NCI-H2227 (cell line): ENCODE measurements at regions not wholly inside any gene's neighbourhood (a gene's known extent, or its start where the extent isn't known, plus 50 kb on each side); places are given as distances from the start of the nearest gene placed in this dataset.
"Not testable (repeated sequence)": the region's sequence is repeated elsewhere in the genome, so short reads cannot be mapped to it uniquely, and the experiment has no call there.

Source experiments
- DNase-seq: peaks from one replicate; lab custom pipeline; 2025; ENCODE audit not compliant: unreplicated experiment; lab: John Stamatoyannopoulos, UW

DNA sequence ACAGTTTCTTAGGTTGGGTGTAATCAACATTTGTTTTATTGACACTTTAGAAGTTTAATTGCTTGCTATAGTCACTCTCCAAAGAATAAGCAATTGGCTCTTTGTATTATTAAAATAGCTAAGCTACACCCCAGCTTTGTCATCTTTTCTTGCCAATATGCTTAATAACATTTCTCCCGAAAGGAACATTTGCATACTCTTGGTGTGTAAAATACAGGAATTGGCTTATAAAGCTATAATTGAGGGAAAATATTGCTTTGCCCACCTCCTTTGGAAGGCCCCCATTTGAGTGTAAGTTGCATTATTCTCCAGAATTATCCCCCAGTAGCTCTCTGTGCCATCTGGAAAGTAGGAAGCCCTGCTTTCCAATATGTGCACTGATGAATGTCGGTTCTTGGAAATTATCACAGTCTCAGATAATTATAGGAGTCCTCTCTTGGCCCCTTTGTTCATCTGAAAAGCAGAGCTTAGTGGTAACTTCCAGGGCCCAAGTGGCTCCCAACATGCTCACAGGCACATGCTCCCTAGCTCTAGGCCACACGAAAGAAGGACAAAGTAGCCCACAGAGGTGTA lies 92.4 kb upstream of the B3GAT2 start:
- DNase-seq, result no peak

DNA sequence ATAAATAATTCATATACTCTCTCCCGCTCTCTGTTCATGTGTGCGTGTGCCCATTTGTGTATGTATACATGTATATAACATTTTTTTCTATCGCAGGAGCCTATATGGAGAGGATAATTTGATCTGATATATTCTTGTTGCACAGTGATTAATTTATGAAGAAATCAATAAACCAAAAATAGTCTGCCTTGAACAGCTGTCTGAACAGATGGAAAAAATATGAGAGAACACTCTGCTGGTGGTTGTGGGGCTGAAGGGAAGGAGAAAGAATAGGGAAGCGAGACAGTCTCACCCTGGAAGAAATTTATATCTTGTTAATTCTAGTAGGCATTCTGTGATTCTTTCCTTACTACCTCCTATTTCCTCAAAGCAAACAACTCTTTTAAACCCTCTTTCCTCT lies 96.6 kb upstream of the B3GAT2 start:
- no peak for DNase-seq

DNA sequence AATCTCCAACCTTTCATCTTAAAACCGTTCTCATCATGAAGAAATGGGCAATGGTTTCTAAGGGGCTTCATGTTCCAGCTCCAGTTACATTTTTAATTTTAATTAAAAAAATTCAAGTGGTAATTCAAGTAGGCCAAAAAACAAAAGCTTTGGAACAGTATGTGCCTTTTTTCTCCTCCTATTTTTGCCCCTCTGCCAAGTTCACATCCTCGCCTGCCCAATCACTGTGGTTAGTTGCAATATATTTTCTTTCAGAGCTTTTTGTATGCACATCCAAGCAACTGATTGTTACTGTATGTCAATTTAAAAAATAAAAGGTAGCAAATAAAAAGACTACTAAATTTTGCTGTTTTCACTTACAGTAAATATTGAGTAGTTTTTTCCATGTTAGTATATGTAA lies 99.8 kb upstream of the B3GAT2 start:
- DNase-seq, result no peak

DNA sequence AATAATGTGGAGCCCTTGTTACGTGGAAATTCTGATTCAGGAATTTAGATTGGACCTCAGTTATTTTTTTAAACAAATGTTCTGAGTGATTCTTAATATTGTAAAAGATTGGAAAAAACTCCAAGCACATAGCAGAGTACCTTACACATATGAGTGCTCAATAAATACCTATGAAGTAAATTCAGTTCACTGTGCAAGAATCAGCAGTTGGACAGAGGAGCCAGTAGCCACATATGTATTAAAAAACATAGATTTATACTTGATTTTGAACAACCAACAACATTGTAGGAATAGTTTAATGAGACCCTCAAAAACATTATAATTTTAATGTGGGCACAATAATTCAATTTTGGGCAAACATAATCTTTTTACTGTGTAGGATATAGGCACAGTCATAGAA lies 109.3 kb upstream of the B3GAT2 start:
- no peak for DNase-seq

DNA sequence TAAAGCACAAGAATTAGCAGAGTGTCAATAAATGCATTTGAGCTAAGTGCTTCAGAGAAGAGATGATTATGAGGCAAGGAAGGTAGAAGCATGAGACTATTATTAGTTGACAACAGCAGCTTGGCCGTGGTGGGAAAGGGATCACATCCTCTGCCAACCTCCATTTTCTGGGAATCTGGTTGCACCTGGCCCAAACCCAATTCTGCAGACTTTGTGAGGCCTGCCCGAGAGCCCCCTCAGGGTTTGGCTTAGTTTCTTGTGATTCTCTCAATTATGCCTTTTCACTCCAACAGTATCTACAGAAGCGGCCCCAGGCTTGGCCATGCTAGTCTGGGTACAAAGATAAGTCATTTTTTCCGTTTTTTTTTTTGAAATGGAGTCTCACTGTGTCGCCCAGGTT lies 111.0 kb upstream of the B3GAT2 start:
- no peak for DNase-seq

DNA sequence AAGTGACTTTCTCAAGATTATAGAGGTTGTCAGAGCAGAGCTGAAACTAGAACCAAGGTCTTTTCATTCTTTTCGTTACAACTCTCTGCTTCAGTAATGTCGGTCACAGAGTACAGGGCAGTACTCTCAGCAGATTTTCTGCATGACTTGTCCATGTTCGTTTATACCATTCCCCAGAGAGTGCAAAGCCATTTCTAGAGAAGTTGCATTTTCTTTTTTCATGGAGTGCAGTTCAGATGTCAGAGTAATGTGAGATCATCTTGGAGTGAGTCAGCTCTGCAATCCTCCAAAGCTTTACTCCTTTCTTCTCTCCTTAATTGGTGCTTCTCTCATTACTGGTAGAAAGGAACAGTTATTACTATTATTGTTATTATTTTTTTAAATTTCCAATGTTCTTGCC lies 115.6 kb upstream of the B3GAT2 start:
- DNase-seq, result no peak

DNA sequence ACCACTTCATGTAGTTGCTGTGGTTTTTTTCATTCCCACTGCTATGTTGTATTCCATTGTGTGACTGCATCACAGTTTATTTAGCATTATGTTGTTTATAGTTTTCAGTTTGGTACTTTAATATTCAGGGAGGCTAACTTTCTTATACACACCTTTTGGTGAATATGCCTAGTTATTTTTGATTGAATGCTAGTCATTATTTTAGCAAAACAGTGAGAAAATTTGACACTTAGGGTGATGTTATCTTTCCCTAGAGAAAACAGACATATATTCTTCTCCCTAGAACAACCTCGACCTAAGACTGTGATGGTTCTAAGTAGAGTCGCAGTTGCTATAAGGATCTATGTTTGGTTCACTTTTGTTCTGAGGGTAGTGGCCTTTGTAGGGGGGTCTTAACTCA lies 120.8 kb upstream of the B3GAT2 start:
- DNase-seq, result no peak

DNA sequence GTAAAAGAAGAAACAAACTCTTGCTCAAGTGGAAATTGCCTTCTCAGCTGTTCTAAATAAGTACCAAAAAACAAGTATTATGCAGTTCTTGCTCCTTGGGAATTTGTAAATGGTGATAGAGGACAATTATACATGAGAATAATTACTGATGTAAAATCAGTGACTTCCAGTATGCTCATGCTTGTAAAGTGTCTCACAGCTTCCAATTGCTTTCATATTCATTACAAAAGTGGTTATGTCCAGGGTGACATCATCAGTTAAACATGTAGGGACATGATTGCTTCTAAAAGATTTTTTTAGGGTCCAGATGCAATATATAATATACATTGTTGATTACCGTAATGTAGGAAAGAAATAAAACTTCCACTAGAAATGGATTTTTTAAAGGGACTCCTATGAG lies 122.8 kb upstream of the B3GAT2 start:
- DNase-seq, result no peak

DNA sequence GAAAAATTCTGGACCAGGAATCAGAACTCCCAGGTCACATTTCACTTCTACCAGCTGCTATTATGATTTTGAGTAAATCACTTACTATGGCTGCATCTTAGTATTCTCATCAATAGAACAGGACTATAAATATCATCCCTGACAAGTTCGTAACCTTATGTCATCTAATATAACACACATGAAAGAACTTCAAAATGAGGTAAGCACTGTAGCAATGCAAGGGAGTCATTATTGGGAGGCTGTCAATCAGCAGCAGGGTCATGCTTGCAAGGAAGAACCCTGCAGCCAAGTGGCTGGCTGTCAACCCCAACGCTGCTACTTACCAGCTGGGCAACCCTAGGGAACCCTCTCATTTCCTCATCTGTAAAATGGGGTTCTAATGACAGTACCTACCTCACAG lies 123.3 kb upstream of the B3GAT2 start:
- no peak for DNase-seq

DNA sequence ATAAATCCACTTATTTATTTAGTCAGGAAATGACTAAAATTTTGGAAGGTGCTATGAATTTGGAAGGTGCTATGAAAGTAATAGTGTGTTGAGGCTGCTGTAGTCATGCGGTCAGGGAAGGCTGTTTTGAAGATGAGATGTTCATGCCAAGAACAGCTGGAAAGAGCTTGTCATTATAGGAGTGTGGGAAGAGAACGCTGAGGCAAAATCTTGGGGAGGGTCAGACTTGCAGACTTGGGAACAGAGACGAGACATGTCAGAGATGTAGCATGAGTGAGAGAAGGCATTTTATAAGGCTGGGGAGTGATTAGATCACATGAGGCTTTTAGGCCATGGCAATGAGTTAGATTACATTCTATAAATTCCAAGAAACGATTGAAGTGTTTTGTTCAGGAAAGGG lies 124.0 kb upstream of the B3GAT2 start:
- no peak for DNase-seq

DNA sequence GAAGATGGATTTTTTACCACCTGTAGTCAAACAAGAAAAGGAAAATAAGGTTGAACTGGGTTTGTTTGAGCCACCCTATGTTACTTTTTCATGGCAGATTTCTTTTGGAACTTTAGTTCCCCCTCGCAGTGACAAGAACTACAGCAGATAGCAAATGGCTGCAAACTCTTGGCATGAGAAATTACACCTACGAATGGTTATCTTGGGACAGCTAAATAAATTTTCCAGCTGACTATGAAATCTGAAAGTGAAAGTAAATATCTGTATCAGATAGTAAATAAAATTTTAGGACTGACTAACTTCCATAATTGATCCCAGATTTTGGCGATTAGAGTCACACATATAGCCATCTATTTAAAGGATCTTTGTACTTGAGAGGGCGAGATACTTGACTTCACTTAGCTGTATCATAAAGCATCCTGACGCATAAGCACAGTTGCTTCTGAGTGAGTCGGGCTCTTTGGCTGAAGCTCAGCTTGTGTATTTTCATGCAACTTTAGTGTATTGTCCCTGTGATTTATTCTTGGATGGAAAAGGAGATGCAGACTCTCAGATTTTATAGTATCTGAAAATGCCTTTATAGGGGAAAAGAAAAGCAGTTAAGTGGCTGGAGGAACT lies 125.3 kb upstream of the B3GAT2 start:
- DNase-seq, result peak; percentile 2

DNA sequence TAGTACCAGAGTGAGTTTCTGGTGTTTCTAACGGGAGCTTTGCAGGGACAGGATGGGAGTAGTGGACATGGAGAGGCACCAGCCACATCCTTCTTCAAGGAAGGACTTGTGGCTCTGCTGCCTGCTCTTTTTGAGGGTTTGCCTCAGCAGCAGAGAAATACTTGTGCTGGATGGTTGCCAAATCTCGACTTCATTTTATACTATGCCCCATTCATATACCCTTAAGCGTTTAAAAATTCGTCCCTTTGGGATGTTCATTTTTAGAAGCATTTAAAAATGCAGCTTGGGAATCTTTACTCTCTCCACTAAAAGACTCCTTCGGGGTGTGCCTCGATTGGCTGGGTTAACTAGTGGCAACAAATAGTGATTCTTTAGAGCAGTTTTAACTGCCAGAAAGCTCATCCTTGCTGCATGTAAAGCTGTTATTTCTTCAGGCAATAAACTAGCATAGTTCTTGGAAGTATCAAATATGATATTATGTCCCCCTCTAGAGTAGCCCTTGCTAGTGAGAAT lies 126.5 kb upstream of the B3GAT2 start:
- DNase-seq, result no peak

DNA sequence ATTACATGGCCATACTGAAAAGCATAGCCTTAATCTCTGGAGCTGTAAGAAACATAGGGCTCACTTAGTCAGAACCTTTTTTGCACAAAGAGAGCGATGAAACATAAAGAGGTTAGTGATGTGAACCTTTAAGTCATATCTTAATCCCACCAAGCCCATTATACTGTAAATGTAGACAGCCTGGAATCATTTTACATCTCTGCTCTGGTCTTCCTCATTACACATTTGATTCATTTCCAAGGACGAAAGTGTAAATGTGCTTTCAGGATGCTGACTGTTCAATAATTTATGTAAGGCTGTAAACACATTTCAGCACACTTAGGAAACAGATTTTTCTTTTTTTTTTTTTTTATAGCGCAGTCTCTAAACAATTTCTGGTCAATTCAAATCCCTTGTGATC lies 131.3 kb upstream of the B3GAT2 start:
- DNase-seq, result no peak

DNA sequence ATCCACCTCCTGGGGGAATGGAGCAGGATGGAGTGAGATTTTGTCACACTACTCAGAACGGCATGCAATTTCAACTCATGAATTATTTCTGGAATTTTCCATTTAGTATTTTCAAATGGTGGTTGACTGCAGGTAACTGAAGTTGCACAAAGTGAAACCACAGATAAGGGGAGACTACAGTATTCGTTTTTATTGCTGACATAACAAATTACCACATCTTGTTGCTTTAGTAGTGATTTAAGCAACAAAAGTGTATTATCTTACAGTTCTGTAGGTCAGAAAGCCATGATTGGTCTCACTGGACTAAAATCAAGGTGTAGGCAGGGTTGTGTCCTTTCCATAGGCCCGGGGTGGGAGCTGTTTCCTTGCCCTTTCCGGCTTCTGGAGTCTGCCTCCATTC lies 133.4 kb upstream of the B3GAT2 start:
- no peak for DNase-seq

DNA sequence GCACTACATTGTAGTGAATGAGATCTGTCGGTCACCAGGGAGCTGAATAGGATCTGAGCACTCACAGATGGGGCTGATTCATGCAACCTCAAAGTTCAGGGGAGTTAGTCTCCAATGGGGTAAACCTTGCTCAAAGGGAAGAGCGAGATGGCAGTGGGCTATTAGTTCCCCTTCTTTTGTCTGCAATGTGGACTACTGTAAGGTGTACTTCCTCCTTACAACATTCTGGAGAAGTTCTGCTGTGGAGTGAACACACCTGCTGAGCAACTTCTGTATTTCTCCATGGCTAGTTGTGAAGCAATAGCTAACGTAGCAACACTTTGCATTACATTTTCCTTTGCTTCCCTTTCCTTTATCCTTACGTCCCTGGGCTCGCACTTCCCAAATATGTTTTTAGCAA lies 134.3 kb upstream of the B3GAT2 start:
- DNase-seq, result no peak

DNA sequence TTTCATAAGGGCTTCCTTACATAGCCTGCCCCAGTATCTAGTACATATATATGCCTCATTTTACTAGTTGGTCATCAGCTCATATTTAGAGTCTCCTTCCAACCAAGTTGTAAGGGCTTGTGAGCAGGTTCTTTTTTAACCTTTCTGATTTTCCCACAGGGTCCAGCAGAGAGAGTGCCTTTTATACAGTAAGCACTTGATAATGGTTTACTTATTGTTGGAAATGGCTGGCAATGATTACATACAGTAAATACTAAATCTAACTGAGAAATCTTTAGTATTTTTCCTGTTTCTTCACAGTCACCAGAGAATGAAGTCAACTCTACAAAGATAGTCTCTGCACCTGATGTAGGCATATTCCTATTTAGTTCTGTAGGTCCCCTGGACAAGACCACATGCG lies 135.1 kb upstream of the B3GAT2 start:
- DNase-seq, result no peak

DNA sequence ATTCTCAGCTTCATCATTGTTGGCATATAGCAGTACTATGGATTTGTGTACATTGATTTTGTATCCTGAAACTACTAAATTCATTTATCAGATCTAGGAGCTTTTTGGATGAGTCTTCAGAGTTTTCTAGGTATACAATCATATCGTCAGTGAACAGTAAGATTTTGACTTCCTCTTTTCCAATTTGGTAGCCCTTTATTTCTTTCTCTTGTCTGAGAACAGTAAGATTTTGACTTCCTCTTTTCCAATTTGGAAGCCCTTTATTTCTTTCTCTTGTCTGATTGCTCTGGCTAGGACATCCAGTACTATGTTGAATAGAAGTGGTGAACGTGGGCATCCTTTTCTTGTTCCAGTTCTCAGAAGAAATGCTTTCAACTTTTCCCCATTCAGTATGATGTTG lies 140.4 kb upstream of the B3GAT2 start:
- not testable (repeated sequence) for DNase-seq

DNA sequence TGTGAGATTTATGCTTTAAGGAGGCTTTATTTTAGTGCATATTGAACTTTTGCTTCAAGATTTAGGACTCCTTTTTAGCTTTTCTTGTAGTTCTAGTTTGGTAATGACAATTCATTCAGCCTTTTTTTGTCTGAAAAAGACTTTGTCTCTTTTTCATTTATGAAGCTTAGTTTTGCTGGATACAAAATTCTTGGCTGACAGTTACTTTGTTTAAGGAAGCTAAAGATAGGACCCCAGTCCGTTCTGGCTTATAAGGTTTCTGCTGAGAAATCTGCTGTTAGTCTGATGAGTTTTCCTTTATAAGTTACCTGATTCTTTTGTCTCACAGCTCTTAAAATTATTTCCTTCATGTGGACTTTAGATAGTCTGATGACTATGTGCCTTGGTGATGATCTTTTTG lies 142.8 kb upstream of the B3GAT2 start:
- DNase-seq, result no peak

DNA sequence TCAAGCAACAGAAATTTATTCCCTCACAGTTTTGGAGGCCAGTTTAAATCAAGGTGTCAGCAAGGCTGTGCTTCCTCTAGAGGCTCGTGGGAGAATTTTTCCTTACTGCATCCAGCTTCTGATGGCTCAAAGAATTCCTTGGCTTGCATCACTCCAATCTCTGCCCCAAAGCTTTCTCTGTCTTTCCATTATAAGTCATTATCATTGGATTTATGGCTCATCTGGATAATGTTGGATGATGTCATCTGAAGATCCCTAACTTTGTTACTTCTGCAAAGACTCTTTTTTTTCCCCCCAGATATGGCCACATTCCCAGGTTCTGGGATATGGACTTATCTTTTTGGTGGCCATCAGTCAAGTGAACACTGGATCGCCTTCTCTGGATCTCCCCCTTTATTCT lies 146.3 kb upstream of the B3GAT2 start:
- DNase-seq, result no peak

DNA sequence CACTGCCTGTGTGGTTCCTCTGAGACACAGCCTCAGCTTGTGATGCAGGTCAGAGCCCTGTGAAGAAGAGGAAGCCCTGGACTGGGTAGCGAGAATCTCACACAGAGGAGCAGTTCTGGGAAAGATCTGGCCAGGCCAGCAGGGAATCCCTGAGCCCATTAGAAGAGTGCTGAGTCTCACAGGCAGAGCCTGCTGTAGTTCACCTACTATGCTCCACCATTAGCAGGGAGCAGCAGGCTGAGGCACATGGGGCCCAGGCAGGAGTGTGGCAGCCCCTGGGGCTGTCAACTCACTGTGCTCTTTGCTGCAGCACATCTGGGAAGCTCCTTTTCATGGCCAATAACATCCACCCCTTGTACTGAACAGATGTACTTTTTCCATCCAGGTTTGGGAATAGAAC lies 146.8 kb upstream of the B3GAT2 start:
- DNase-seq, result no peak

DNA sequence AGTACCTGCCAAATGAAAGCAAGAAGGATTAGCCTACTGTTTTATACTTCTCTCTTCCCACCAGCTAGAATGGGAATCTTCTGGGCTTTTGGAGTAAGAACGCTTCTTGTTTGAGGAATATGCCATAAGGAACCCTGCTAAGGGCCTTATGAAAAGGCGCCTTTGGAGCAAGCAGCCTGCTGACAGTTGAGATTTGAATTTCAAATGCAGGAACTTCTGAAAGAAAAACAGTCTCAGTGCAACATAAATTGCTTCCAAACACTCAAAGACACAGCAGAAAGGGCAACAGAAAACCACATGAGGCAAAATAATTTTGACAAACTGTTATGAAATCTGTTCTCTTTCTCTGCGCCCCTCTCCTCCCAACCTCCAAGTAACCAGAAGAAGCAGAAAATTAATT lies 149.4 kb upstream of the B3GAT2 start:
- DNase-seq, result no peak

DNA sequence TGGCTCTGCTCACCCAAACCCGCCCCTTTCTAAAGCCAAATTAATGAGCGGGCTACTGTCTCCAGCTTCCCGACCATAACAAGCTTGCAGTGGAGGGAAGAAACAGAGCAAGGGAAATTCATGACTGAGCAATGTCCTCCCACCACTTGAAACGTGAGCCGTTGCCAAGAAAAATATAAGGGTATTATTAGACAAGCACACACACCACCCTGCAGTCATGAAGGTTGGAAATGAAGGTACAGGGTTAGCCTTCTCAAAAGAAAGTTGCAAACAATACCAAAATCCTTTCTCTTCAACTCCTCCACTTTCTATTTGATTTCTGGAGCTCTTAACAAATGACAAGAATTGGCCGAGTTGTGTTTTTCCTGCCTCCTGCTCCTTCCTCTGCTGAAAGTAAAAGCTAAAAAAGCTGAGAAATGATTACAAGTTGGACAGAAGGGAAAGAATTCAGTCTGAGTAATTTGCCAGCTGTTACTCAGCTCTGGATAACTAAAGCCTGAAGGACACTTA lies 151.1 kb upstream of the B3GAT2 start:
- DNase-seq, result peak; percentile 82

DNA sequence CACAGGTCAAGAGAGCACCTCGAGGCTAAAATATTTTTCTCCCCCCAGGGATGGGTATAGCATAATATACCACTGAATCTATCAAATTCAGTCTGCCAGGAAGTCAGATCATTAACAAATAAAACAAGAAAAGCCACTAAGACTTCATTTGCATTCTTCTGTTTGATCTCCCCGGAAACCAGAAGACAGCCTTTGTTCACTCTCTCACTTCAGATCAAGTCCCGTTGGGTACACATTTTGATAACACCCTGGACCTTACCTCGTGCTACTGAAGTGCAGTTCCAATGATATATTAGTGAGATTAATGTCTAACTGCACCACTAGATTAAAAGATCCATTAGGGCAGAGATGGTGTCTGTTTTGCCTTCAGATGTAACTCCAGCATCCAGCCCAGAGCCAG lies 157.7 kb upstream of the B3GAT2 start:
- DNase-seq, result no peak
